ENCODE measurements at regions not wholly inside any gene's neighbourhood (a gene's known extent, or its start where the extent isn't known, plus 50 kb on each side); places are given as distances from the start of the nearest gene placed in this dataset.

- no peak for TF ChIP-seq CTCF (IDR thresholded peaks at IDR 0.05)
- no peak for TF ChIP-seq POLR2A (IDR thresholded peaks at IDR 0.05)
Observed at GRCh38 chr6:134574491-134574890, 256.6 kb upstream of the SGK1 start.
